ENCODE measurements at regions not wholly inside any gene's neighbourhood (a gene's known extent, or its start where the extent isn't known, plus 50 kb on each side); places are given as distances from the start of the nearest gene placed in this dataset.

DNA sequence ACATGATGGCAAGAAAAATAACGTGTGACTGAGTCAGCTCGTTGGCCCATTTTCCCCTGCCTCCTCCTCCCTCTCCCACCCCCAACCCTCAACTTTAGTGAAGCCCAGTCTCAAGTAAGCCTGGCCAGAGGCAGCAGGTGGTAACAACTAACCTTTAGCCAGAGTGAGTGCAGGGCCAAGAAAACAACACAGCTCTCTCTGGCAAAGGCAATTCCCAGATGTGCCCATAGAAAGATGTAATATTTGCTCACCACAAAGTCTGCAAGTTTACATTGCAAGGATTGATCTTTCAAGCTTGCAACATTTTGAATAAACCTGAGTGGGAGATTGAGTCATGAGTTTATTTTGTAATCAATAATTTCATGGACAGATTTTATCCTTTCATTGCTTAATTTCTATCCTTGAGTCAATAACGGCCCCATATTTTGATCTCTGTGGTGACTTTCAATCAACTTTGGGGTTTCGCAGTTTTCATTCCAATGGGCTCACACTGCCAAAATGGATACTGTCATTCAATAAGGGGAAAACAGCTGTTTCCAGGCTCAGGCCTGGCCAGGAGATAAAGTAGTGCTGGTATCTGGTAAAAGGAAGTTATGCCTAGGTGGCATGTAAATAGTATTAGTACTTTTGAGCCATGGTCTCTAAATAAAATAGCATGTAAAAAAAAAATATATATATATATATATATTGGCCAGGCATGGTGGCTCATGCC, 130.7 kb upstream of the TMEM164 start:
- ChIA-PET CTCF (interaction anchor here (1.1 to 2.4 kb wide), 5 partner anchors 15 to 159 kb away, joined by 3 to 18 read pairs (median 9); no protein-coding TSS in a partner anchor), POLR2A (no interaction called here)
- no peak for DNase-seq (ENCODE audit: extremely low spot score)
- TF ChIP-seq, protein P1, sequence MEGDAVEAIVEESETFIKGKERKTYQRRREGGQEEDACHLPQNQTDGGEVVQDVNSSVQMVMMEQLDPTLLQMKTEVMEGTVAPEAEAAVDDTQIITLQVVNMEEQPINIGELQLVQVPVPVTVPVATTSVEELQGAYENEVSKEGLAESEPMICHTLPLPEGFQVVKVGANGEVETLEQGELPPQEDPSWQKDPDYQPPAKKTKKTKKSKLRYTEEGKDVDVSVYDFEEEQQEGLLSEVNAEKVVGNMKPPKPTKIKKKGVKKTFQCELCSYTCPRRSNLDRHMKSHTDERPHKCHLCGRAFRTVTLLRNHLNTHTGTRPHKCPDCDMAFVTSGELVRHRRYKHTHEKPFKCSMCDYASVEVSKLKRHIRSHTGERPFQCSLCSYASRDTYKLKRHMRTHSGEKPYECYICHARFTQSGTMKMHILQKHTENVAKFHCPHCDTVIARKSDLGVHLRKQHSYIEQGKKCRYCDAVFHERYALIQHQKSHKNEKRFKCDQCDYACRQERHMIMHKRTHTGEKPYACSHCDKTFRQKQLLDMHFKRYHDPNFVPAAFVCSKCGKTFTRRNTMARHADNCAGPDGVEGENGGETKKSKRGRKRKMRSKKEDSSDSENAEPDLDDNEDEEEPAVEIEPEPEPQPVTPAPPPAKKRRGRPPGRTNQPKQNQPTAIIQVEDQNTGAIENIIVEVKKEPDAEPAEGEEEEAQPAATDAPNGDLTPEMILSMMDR (IDR thresholded peaks at IDR 0.05; ENCODE audit: control extremely low read depth, extremely low read depth, low read depth, missing control alignments): no peak

DNA sequence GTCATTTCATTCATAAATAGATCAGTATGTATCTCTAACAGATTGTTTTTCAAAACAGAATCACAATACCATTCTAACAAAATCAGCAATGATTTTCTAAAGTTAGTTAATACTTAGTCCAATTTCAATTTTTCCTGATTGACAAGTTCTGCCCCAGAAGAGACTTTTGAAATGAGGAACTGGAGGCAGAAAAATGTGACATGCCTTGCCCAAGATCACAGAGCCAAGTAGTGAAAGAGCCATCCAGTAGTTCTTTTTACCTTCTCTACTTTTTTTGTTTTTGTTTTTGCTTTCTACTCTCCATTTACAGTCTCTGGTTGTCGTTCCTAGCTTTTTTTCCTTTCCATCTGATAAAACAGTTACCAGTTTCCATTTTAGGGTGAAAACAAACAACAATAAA, 129.3 kb upstream of the TMEM164 start:
- TF ChIP-seq, protein P1 (IDR thresholded peaks at IDR 0.05; ENCODE audit: control extremely low read depth, extremely low read depth, low read depth, missing control alignments): no peak
- POLR2A ChIA-PET: no interaction called here
- CTCF ChIA-PET: no interaction called here
- DNase-seq (ENCODE audit: extremely low spot score): no peak

DNA sequence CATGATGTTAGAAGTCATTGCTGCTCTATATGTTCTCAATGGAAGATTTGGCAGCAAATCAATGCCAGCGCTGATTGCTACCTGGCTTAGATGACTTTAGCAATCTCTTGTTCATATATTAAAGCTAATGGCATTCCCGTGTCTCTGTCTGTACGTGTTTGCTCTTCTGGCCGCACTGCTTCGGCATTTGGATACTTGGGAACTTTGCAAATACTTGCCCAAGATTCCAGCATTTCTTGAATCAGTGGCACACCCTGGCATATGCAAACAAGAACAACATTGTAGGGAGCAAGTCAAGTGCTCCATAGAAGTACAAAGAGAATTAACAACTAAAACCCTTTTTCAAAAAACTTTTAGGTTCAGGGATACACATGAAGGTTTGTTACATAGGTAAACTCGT, 128.9 kb upstream of the TMEM164 start:
- CTCF ChIA-PET: no interaction called here
- DNase-seq (ENCODE audit: extremely low spot score): no peak
- TF ChIP-seq, protein P1 (IDR thresholded peaks at IDR 0.05; ENCODE audit: control extremely low read depth, extremely low read depth, low read depth, missing control alignments): no peak
- POLR2A ChIA-PET: no interaction called here

DNA sequence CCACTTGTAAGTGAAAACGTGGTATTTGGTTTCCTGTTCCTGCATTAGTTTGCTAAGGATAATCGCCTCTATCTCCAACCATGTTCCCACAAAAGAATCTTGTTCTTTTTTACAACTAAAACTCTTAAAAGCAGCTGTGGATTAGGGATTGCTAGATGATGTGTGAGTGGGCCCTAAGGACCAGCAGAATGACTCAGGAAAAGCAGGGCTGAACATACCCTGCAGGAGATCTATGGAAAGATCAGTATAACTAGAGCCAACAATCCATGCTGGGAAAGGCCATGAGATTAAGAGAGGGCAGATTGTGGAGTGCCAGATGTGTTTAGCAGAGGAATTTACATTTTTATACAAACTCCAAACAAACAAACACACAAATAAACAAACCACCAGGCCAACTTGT, 128.4 kb upstream of the TMEM164 start:
- ChIA-PET CTCF (no interaction called here), POLR2A (no interaction called here)
- no peak for DNase-seq (ENCODE audit: extremely low spot score)
- TF ChIP-seq, protein P1 (IDR thresholded peaks at IDR 0.05; ENCODE audit: control extremely low read depth, extremely low read depth, low read depth, missing control alignments): no peak

DNA sequence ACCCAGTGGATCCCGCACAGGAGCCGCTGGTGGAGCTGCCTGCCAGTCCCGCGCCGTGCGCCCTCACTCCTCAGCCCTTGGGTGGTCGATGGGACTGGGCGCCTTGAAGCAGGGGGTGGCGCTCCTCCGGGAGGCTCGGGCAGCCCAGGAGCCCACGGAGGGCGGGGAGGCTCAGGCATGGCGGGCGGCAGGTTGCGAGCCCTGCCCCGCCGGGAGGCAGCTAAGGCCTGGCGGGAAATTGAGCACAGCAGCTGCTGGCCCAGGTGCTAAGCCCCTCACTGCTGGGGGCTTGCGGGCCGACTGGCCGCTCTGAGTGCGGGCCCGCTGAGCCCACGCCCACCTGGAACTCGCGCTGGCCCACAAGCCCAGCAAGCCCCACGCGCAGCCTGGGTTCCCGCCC, 127.1 kb upstream of the TMEM164 start:
- TF ChIP-seq, protein P1 (IDR thresholded peaks at IDR 0.05; ENCODE audit: control extremely low read depth, extremely low read depth, low read depth, missing control alignments): no peak
- CTCF ChIA-PET: interaction anchor here (2.0 kb wide), 1 partner anchor 15 kb away, joined by 6 read pairs; no protein-coding TSS in a partner anchor
- POLR2A ChIA-PET: no interaction called here
- no peak for DNase-seq (ENCODE audit: extremely low spot score)

DNA sequence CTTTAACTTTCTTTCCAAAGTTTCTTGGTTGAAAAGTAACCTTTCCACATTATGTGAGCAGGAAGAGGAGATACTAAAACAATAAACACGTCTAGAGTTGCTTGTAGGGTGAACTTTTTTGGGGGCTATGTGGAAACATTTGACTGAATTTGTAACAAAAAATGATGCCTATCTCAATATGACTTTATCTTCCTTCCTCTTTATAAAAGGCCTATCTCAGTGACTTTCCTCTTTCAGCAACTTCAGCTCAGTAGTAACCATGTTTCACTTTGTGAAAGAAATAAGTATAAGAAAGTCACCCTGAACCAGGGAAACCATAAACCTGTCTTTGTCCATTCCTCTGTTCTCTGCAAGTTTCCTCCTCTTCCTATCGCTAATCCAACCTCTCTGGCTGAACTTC, 124.7 kb upstream of the TMEM164 start:
- ChIA-PET POLR2A (no interaction called here), CTCF (interaction anchor here (1.7 to 4.5 kb wide), 5 partner anchors 9 to 393 kb away, joined by 7 to 38 read pairs (median 34); no protein-coding TSS in a partner anchor)
- no peak for DNase-seq (ENCODE audit: extremely low spot score)
- TF ChIP-seq, protein P1 (IDR thresholded peaks at IDR 0.05; ENCODE audit: control extremely low read depth, extremely low read depth, low read depth, missing control alignments): no peak
